SK-N-SH (cell line): ENCODE measurements at regions not wholly inside any gene's neighbourhood (a gene's known extent, or its start where the extent isn't known, plus 50 kb on each side); places are given as distances from the start of the nearest gene placed in this dataset.

Experiments used
- CTCF ChIA-PET: fragments of 300-600, 350-600 bp; formaldehyde crosslinking; extraction: SDS; loops from one replicate; lab custom pipeline; 2021; lab: Yijun Ruan, JAX
- POLR2A ChIA-PET: fragments of 350-600 bp; sonication (Branson Sonifier 250); formaldehyde crosslinking; extraction: SDS; loops from one replicate; lab custom pipeline; 2020; ENCODE audit warnings: antibody characterized with exemption, inconsistent platforms; lab: Yijun Ruan, JAX
- DNase-seq: peaks from one replicate; pipeline ENCODE4 v3.0.0; 2012
- H2AFZ ChIP-seq: fragments of 200-600 bp; sonication (generic); 2 replicates; pipeline ENCODE4 v1.8.1; 2016; ENCODE audit warnings: antibody characterized with exemption, mild to moderate bottlenecking, low read depth
- H3F3A ChIP-seq: fragments of 200-600 bp; sonication (generic); replicated peaks from 2 replicates; pipeline ENCODE3; 2016; ENCODE audit warnings: antibody characterized with exemption, mild to moderate bottlenecking; ENCODE audit not compliant: insufficient read depth
- H3K27ac ChIP-seq, 2 experiments: fragments of 200-500 bp in 1 of 2; fragments of 200-600 bp in 1 of 2; sonication (Bioruptor generic) in 1 of 2; sonication (generic), shearing (Covaris generic) in 1 of 2; 2 replicates each; pipeline versions ENCODE4 v1.5.1 to v1.6.1; 2014 to 2016; ENCODE audit warnings: low read depth in 2 of 2, inconsistent platforms in 1 of 2, low read length in 1 of 2, mild to moderate bottlenecking in 1 of 2, mixed read lengths in 1 of 2
- H3K27me3 ChIP-seq: fragments of 200-600 bp; sonication (generic), shearing (Covaris generic); 2 replicates; pipeline ENCODE4 v1.6.1; 2016; ENCODE audit warnings: mixed run types; ENCODE audit not compliant: insufficient read depth
- H3K36me3 ChIP-seq, 2 experiments: fragments of 200-500 bp in 1 of 2; fragments of 200-600 bp in 1 of 2; sonication (Bioruptor generic) in 1 of 2; sonication (generic) in 1 of 2; replicated peaks in 1 of 2; 2 replicates each; pipeline versions ENCODE3 to v1.5.1; 2014 to 2016; ENCODE audit warnings: low read length in 1 of 2, mild to moderate bottlenecking in 1 of 2; ENCODE audit not compliant: insufficient read depth in 2 of 2, control insufficient read depth in 1 of 2
- H3K4me1 ChIP-seq, 2 experiments: fragments of 200-500 bp in 1 of 2; fragments of 200-600 bp in 1 of 2; sonication (Bioruptor generic) in 1 of 2; sonication (generic), shearing (Covaris generic) in 1 of 2; 2 replicates each; pipeline versions ENCODE4 v1.5.1 to v1.6.1; 2014 to 2016; ENCODE audit warnings: low read depth in 1 of 2, low read length in 1 of 2, mixed run types in 1 of 2; ENCODE audit not compliant: insufficient read depth in 2 of 2, control insufficient read depth in 1 of 2
- H3K4me2 ChIP-seq: fragments of 200-600 bp; sonication (generic), shearing (Covaris generic); 2 replicates; pipeline ENCODE4 v1.6.1; 2017; ENCODE audit warnings: mixed run types
- H3K4me3 ChIP-seq, 2 experiments: fragments of 200-500 bp in 1 of 2; fragments of 200-600 bp in 1 of 2; sonication (Bioruptor generic) in 1 of 2; sonication (generic), shearing (Covaris generic) in 1 of 2; 2 replicates each; pipeline versions ENCODE4 v1.5.1 to v1.8.1; 2014 to 2016; ENCODE audit warnings: low read depth in 2 of 2, inconsistent platforms in 1 of 2, low read length in 1 of 2, mild to moderate bottlenecking in 1 of 2, mixed read lengths in 1 of 2, moderate library complexity in 1 of 2
- H3K79me2 ChIP-seq: fragments of 200-600 bp; sonication (generic); 2 replicates; pipeline ENCODE4 v1.8.1; 2017; ENCODE audit warnings: mild to moderate bottlenecking; ENCODE audit not compliant: insufficient read depth
- H3K9ac ChIP-seq: fragments of 200-600 bp; sonication (generic); 2 replicates; pipeline ENCODE4 v1.6.1; 2017; ENCODE audit warnings: mixed run types
- H3K9me2 ChIP-seq: fragments of 200-600 bp; sonication (generic); 2 replicates; pipeline ENCODE4 v1.6.1; 2017; ENCODE audit warnings: mixed run types
- H3K9me3 ChIP-seq: fragments of 200-600 bp; sonication (generic); 2 replicates; pipeline ENCODE4 v1.6.1; 2017; ENCODE audit warnings: mixed run types, mild to moderate bottlenecking, moderate library complexity
- H4K20me1 ChIP-seq: fragments of 200-600 bp; sonication (generic); 2 replicates; pipeline ENCODE4 v1.6.1; 2017; ENCODE audit warnings: mild to moderate bottlenecking, mixed run types; ENCODE audit not compliant: insufficient read depth
- CTCF ChIP-seq: fragments of 200-600 bp; sonication (generic); IDR thresholded peaks from 2 replicates; pipeline ENCODE4 v1.6.1; 2017; ENCODE audit warnings: antibody characterized with exemption, mild to moderate bottlenecking, moderate library complexity
- EP300 ChIP-seq, 2 experiments: IDR thresholded peaks; 2 replicates each; pipeline versions ENCODE4 v1.4.0 to v1.6.1; 2012; ENCODE audit warnings: borderline replicate concordance in 1 of 2, low read depth in 1 of 2, low read length in 1 of 2
- MXI1 ChIP-seq: IDR thresholded peaks from 2 replicates; pipeline ENCODE4 v1.6.1; 2012; ENCODE audit warnings: mild to moderate bottlenecking, low read depth, low read length, improper control_type of control experiment
- NRF1 ChIP-seq: IDR thresholded peaks from 2 replicates; pipeline ENCODE4 v1.6.1; 2012; ENCODE audit warnings: low read depth, mild to moderate bottlenecking, low read length
- POLR2AphosphoS5 ChIP-seq: IDR thresholded peaks from 2 replicates; pipeline ENCODE4 v1.6.1; 2012; ENCODE audit warnings: low read depth, low read length
- RAD21 ChIP-seq: IDR thresholded peaks from 2 replicates; pipeline ENCODE4 v1.6.1; 2012; ENCODE audit warnings: mild to moderate bottlenecking, low read length
- RCOR1 ChIP-seq: fragments of 150-350 bp; IDR thresholded peaks from 2 replicates; pipeline ENCODE4 v1.6.1; 2017; ENCODE audit warnings: antibody characterized with exemption, low read length
- REST ChIP-seq: IDR thresholded peaks from 2 replicates; pipeline ENCODE4 v1.6.1; 2012; ENCODE audit warnings: mild to moderate bottlenecking, low read depth, low read length, moderate library complexity
- RXRA ChIP-seq: IDR thresholded peaks from 2 replicates; pipeline ENCODE4 v1.4.0; 2012; ENCODE audit warnings: low read depth, mild to moderate bottlenecking, borderline replicate concordance
- SIN3A ChIP-seq: IDR thresholded peaks from 2 replicates; pipeline ENCODE4 v1.6.1; 2012; ENCODE audit warnings: low read depth, mild to moderate bottlenecking, low read length, moderate library complexity, borderline replicate concordance
- SMC3 ChIP-seq: IDR thresholded peaks from 2 replicates; pipeline ENCODE4 v1.6.1; 2012; ENCODE audit warnings: low read depth, low read length, improper control_type of control experiment
- TAF1 ChIP-seq: IDR thresholded peaks from 2 replicates; pipeline ENCODE4 v1.6.1; 2012; ENCODE audit warnings: low read depth, mild to moderate bottlenecking, low read length, moderate library complexity, borderline replicate concordance
- TCF12 ChIP-seq: IDR thresholded peaks from 2 replicates; pipeline ENCODE4 v1.4.0; 2012
- TEAD4 ChIP-seq: IDR thresholded peaks from 2 replicates; pipeline ENCODE4 v1.4.0; 2012; ENCODE audit warnings: mild to moderate bottlenecking, borderline replicate concordance; ENCODE audit not compliant: insufficient read depth
- ZBTB33 ChIP-seq: IDR thresholded peaks from 2 replicates; pipeline ENCODE4 v1.4.0; 2012; ENCODE audit warnings: low read depth, borderline replicate concordance
- WGBS: methylation state at CpG from one replicate; pipeline ENCODE4 v1.1.6; 2017; ENCODE audit warnings: low lambda C conversion rate; 5-methylcytosine and 5-hydroxymethylcytosine counted together
- TF ChIP-seq, protein P1 (sequence below): IDR thresholded peaks from 2 replicates; pipeline ENCODE4 v1.4.0; 2012; ENCODE audit warnings: low read depth, borderline replicate concordance
- TF ChIP-seq, protein P2 (sequence below): IDR thresholded peaks from 2 replicates; pipeline ENCODE4; 2012

DNA sequence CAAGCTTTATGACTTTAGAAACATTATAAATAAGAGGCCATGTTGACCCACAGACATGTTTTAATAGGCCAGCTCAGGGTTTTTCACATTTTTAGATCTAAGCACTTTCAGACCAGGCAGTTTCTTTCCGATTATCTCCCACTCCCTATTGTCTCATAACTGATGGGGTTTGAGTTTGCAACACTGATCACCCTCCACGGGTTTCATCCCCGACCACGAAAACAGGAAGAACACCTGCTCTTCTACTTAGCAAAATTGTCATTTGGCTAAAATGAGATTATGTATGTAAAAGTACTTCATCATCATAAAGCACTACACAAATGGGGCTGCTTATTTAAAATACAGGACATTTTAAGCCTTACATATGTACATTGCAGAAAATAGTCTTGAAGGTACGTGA is 407.9 kb downstream of the HNRNPD start:
- no peaks in the 10 kb centered on the region for H3F3A ChIP-seq
- TF ChIP-seq SMC3 (no peak), NRF1 (no peak), SIN3A (no peak), TEAD4 (no peak)
- no peak overlapping the region for H3K4me3 ChIP-seq
- no peak for DNase-seq
- H4K20me1 ChIP-seq = no peaks in the 10 kb centered on the region
- H3K27me3 ChIP-seq = no peaks in the 10 kb centered on the region; the same call in 1 of the 2 replicates
- under 1% methylated on average over 5 of the region's 5 CpGs for WGBS
- H3K27ac ChIP-seq = no peak overlapping the region
- H3K9me2 ChIP-seq = no peaks in the 10 kb centered on the region
- no peak overlapping the region for H2AFZ ChIP-seq
- ChIA-PET CTCF (no interaction called here), POLR2A (no interaction called here)
- no peak overlapping the region for H3K4me2 ChIP-seq
- no peaks in the 10 kb centered on the region for H3K4me1 ChIP-seq
- H3K36me3 ChIP-seq = no peaks in the 10 kb centered on the region
- H3K79me2 ChIP-seq = no peaks in the 10 kb centered on the region
- no peak overlapping the region for H3K9ac ChIP-seq
- H3K9me3 ChIP-seq = no peaks in the 10 kb centered on the region

DNA sequence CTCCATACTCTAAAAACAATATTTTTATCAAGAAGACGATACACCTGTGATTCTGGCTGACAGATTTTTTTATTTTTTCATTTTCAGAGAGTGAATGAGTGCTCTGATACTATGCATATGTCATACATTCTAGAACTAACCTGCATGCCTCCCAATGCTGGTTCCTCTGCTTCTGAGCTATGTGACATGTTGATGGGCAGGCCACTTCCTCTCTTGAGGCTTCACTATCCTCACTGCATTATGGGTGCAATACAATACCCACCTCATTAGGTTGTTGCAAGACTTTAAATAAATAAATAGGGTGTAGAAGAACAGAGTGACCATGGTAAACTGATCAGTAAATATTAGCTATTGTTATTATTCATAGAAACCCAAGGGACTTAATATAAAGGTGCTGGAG is 408.3 kb downstream of the HNRNPD start:
- H3K9ac ChIP-seq = no peak overlapping the region
- H3K4me2 ChIP-seq = no peak overlapping the region
- no peaks in the 10 kb centered on the region for H3K9me3 ChIP-seq
- H3K27me3 ChIP-seq = no peaks in the 10 kb centered on the region; the same call in 1 of the 2 replicates
- POLR2A ChIA-PET = no interaction called here
- CTCF ChIA-PET = interaction anchor here (0.5 kb wide), 1 partner anchor 8 kb away, joined by 3 read pairs; no protein-coding TSS in a partner anchor
- no peaks in the 10 kb centered on the region for H3K79me2 ChIP-seq
- H3K27ac ChIP-seq = no peak overlapping the region
- no peaks in the 10 kb centered on the region for H3K9me2 ChIP-seq
- H3K36me3 ChIP-seq = no peaks in the 10 kb centered on the region
- H2AFZ ChIP-seq = no peak overlapping the region
- WGBS = 0% methylated on average over 1 of the region's 1 CpG
- H4K20me1 ChIP-seq = no peaks in the 10 kb centered on the region
- H3F3A ChIP-seq = no peaks in the 10 kb centered on the region
- H3K4me3 ChIP-seq = no peak overlapping the region
- no peak for DNase-seq
- H3K4me1 ChIP-seq = no peaks in the 10 kb centered on the region
- TF ChIP-seq EP300 (IDR thresholded peaks at IDR 0.05; ENCODE audit: borderline replicate concordance in 1 of 2, low read depth in 1 of 2, low read length in 1 of 2) (no peak), POLR2AphosphoS5 (no peak), MXI1 (no peak), ZBTB33 (no peak), CTCF (no peak), TEAD4 (no peak), TAF1 (no peak), RXRA (no peak), REST (no peak), RAD21 (no peak), TCF12 (no peak), SMC3 (no peak), RCOR1 (no peak)
- TF ChIP-seq, protein P1, sequence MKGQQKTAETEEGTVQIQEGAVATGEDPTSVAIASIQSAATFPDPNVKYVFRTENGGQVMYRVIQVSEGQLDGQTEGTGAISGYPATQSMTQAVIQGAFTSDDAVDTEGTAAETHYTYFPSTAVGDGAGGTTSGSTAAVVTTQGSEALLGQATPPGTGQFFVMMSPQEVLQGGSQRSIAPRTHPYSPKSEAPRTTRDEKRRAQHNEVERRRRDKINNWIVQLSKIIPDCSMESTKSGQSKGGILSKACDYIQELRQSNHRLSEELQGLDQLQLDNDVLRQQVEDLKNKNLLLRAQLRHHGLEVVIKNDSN = no peak
- TF ChIP-seq, protein P2, sequence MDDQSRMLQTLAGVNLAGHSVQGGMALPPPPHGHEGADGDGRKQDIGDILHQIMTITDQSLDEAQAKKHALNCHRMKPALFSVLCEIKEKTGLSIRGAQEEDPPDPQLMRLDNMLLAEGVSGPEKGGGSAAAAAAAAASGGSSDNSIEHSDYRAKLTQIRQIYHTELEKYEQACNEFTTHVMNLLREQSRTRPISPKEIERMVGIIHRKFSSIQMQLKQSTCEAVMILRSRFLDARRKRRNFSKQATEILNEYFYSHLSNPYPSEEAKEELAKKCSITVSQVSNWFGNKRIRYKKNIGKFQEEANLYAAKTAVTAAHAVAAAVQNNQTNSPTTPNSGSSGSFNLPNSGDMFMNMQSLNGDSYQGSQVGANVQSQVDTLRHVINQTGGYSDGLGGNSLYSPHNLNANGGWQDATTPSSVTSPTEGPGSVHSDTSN = no peak
